22Rv1 (cell line): ENCODE measurements at regions not wholly inside any gene's neighbourhood (a gene's known extent, or its start where the extent isn't known, plus 50 kb on each side); places are given as distances from the start of the nearest gene placed in this dataset.

Experiments used
- CTCF ChIP-seq: fragments of 450-650 bp; IDR thresholded peaks from 2 replicates; pipeline ENCODE4 v1.5.1; 2017; ENCODE audit warnings: mild to moderate bottlenecking
- ZFX ChIP-seq: fragments of 450-650 bp; IDR thresholded peaks from 2 replicates; pipeline ENCODE4 v1.6.1; 2017; ENCODE audit warnings: antibody characterized with exemption, borderline replicate concordance

DNA sequence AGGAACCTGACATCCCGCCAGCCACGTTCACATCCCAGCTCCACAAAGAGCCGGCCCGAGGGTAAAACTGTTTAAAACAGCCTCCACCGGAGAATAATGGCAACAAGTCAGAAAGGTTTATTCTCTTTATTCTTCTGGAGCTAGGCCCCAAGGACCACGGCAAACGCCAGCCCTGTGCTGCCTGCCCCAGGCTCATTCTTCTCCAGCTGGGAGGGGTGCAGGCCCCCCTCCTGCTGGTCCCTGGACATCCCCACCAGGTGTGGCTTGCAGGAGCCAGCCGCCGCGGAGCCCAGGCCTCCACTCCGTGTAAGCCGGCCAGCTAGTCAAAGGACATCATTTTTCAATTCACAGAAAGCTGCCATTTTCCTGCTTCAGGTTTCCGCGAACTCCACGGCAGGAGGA, 65.8 kb upstream of the SALL3 start:
- TF ChIP-seq CTCF (no peak), ZFX (no peak)
